ENCODE measurements at regions not wholly inside any gene's neighbourhood (a gene's known extent, or its start where the extent isn't known, plus 50 kb on each side); places are given as distances from the start of the nearest gene placed in this dataset.

DNA sequence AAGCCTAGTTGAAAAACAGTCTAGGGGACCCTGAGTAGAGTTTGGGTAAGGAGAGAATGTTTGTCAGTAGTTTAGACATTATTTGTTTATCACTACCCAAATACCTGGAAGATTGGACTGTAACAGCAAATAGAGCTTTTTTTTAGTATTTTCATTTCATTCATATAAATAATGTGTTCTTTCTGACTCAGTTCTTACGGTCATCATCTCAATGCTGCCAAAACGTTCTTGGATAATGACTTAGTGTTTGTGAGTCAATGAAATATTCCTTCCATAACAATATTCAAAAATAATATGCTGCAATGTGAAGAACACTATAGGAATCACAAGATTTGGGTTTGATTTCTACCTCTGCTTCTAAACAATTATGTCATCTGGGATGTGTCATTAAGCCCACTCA, 400.0 kb upstream of the PKN2 start:
- TF ChIP-seq, protein P1, sequence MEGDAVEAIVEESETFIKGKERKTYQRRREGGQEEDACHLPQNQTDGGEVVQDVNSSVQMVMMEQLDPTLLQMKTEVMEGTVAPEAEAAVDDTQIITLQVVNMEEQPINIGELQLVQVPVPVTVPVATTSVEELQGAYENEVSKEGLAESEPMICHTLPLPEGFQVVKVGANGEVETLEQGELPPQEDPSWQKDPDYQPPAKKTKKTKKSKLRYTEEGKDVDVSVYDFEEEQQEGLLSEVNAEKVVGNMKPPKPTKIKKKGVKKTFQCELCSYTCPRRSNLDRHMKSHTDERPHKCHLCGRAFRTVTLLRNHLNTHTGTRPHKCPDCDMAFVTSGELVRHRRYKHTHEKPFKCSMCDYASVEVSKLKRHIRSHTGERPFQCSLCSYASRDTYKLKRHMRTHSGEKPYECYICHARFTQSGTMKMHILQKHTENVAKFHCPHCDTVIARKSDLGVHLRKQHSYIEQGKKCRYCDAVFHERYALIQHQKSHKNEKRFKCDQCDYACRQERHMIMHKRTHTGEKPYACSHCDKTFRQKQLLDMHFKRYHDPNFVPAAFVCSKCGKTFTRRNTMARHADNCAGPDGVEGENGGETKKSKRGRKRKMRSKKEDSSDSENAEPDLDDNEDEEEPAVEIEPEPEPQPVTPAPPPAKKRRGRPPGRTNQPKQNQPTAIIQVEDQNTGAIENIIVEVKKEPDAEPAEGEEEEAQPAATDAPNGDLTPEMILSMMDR (IDR thresholded peaks at IDR 0.05; ENCODE audit: borderline replicate concordance, extremely low read depth, insufficient read depth), result no peak
- Histone ChIP-seq H3K36me3 (ENCODE audit: control insufficient read depth in 2 of 3, insufficient read depth in 3 of 3, low read length in 3 of 3) (no peaks in the 10 kb centered on the region), H3K4me1 (ENCODE audit: control insufficient read depth in 2 of 3, insufficient read depth in 2 of 3, low read depth in 1 of 3, low read length in 3 of 3) (no peaks in the 10 kb centered on the region), H3K4me3 (ENCODE audit: low read length in 3 of 3) (no peak overlapping the region), H3K27me3 (ENCODE audit: control insufficient read depth, insufficient read depth, low read length) (no peaks in the 10 kb centered on the region), H3K9me3 (ENCODE audit: control insufficient read depth in 2 of 3, insufficient read depth in 1 of 3, low read length in 3 of 3) (no peaks in the 10 kb centered on the region), H3K27ac (ENCODE audit: low read depth in 2 of 2, low read length in 2 of 2) (no peak overlapping the region), H3K9ac (ENCODE audit: low read length in 3 of 3) (no peak overlapping the region)
- DNase-seq, result no peak
- FAIRE-seq, result no peak
- intact Hi-C loops (cut with DNase I), result no loop called here

DNA sequence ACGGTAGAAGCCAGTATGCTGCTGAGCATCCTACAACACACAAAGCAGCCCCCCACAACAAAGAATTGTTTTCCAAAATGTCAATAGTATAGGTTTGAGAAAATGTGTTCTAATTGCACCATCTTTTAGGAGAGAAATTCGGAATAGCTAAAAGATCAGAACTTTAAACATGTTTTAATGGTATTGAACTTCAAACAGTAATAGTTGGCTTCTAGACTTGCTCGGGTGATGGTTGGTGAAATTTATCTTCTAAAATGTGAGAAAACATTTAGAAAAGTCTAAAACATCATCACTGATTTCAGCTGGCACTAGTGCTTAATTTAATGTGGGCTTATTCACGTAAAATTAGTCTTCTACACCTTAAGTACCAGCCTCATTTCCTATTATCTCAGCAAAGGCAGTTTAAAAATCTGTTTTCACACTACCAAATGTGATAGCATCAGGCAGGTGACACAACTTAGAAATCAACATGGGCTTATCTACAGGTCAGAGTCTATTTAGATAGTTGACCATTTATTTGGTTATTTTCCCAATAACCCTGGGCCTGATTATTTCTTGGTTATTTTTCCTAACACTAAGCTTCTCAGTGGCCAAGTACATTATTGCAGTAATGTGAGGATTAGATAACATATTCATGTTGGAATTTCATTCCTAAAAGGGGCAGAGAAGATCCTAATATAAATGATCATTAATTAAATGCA, 399.3 kb upstream of the PKN2 start:
- Histone ChIP-seq H3K4me3 (ENCODE audit: low read length in 3 of 3) (no peak overlapping the region), H3K9me3 (ENCODE audit: control insufficient read depth in 2 of 3, insufficient read depth in 1 of 3, low read length in 3 of 3) (no peaks in the 10 kb centered on the region), H3K36me3 (ENCODE audit: control insufficient read depth in 2 of 3, insufficient read depth in 3 of 3, low read length in 3 of 3) (no peaks in the 10 kb centered on the region), H3K4me1 (ENCODE audit: control insufficient read depth in 2 of 3, insufficient read depth in 2 of 3, low read depth in 1 of 3, low read length in 3 of 3) (no peaks in the 10 kb centered on the region), H3K27me3 (ENCODE audit: control insufficient read depth, insufficient read depth, low read length) (no peaks in the 10 kb centered on the region), H3K9ac (ENCODE audit: low read length in 3 of 3) (no peak overlapping the region), H3K27ac (ENCODE audit: low read depth in 2 of 2, low read length in 2 of 2) (no peak overlapping the region)
- intact Hi-C loops (cut with DNase I), result no loop called here
- TF ChIP-seq, protein P1 (IDR thresholded peaks at IDR 0.05; ENCODE audit: borderline replicate concordance, extremely low read depth, insufficient read depth), result no peak
- no peak for FAIRE-seq
- DNase-seq, result no peak

DNA sequence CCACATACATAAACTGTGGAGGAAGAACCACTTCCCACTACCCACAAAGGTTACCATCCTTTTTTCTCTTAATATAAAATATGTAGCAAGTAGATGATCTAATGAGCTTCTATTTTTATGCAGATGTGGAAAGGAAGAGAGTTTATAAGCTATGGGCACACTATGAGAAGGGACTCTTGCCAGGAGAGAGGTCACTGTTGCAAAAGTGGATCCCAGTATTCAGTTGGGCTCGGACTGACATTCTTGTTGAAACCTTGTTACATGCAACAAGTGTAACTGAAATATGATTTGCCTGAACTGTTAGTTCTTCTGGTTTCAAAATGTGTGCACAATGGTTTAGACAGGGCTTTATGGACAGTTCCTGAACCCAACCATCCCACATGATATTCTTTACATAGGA, 397.4 kb upstream of the PKN2 start:
- Histone ChIP-seq H3K9me3 (ENCODE audit: control insufficient read depth in 2 of 3, insufficient read depth in 1 of 3, low read length in 3 of 3) (no peaks in the 10 kb centered on the region), H3K36me3 (ENCODE audit: control insufficient read depth in 2 of 3, insufficient read depth in 3 of 3, low read length in 3 of 3) (no peaks in the 10 kb centered on the region), H3K9ac (ENCODE audit: low read length in 3 of 3) (no peak overlapping the region), H3K27ac (ENCODE audit: low read depth in 2 of 2, low read length in 2 of 2) (no peak overlapping the region), H3K27me3 (ENCODE audit: control insufficient read depth, insufficient read depth, low read length) (no peaks in the 10 kb centered on the region), H3K4me3 (ENCODE audit: low read length in 3 of 3) (no peak overlapping the region), H3K4me1 (ENCODE audit: control insufficient read depth in 2 of 3, insufficient read depth in 2 of 3, low read depth in 1 of 3, low read length in 3 of 3) (no peaks in the 10 kb centered on the region)
- DNase-seq (no peak), FAIRE-seq (no peak)
- intact Hi-C loops (cut with DNase I), result no loop called here
- TF ChIP-seq, protein P1 (IDR thresholded peaks at IDR 0.05; ENCODE audit: borderline replicate concordance, extremely low read depth, insufficient read depth), result no peak

DNA sequence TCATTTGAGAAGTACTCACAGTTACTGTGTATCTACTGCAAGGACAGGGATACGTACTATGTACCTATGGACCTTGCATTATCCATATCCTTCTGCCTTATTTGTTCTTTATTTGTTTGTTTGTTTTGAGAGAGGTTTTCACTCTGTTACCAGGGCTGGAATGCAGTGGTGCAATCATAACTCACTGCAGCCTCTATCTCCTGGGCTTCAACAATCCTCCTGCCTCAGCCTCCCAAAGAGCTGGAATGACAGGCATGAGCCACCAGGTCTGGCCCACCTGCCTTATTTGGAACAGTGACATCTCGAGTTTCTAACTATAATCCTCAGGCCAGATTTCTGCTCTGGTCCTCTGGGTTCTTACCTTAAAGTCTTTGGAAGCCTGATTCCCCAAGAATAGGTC, 395.5 kb upstream of the PKN2 start:
- H3K4me3 ChIP-seq (ENCODE audit: low read length in 3 of 3), result no peak overlapping the region
- TF ChIP-seq, protein P1 (IDR thresholded peaks at IDR 0.05; ENCODE audit: borderline replicate concordance, extremely low read depth, insufficient read depth), result no peak
- no peak for DNase-seq
- H3K4me1 ChIP-seq (ENCODE audit: control insufficient read depth in 2 of 3, insufficient read depth in 2 of 3, low read depth in 1 of 3, low read length in 3 of 3), result no peaks in the 10 kb centered on the region
- FAIRE-seq, result no peak
- no peaks in the 10 kb centered on the region for H3K27me3 ChIP-seq (ENCODE audit: control insufficient read depth, insufficient read depth, low read length)
- H3K9me3 ChIP-seq (ENCODE audit: control insufficient read depth in 2 of 3, insufficient read depth in 1 of 3, low read length in 3 of 3), result no peaks in the 10 kb centered on the region
- intact Hi-C loops (cut with DNase I), result no loop called here
- no peak overlapping the region for H3K27ac ChIP-seq (ENCODE audit: low read depth in 2 of 2, low read length in 2 of 2)
- no peak overlapping the region for H3K9ac ChIP-seq (ENCODE audit: low read length in 3 of 3)
- H3K36me3 ChIP-seq (ENCODE audit: control insufficient read depth in 2 of 3, insufficient read depth in 3 of 3, low read length in 3 of 3), result no peaks in the 10 kb centered on the region
